HepG2 (cell line): ENCODE measurements at regions not wholly inside any gene's neighbourhood (a gene's known extent, or its start where the extent isn't known, plus 50 kb on each side); places are given as distances from the start of the nearest gene placed in this dataset.

Experiments
- ATAC-seq: fragments of 200-7000 bp; cut with Tn5 transposase; 3 replicates; pipeline ENCODE4 v1.9.1; 2020; ENCODE audit warnings: mild to moderate bottlenecking, moderate library complexity
- BruUV-seq: library from RNA; stranded (reverse); fragments of 400-500 nt; replicated peaks from 2 replicates; lab custom pipeline; 2021; lab: Mats Ljungman, UMichigan
- CTCF ChIA-PET: fragments of 300-600 bp; formaldehyde crosslinking; extraction: SDS; loops from one replicate; lab custom pipeline; 2021; ENCODE audit warnings: low total read pairs, inconsistent platforms, low intra/inter-chr PET ratio; lab: Yijun Ruan, JAX
- POLR2A ChIA-PET: fragments of 350-600 bp; sonication (Branson Sonifier 250); formaldehyde crosslinking; loops from one replicate; lab custom pipeline; 2020; ENCODE audit warnings: antibody characterized with exemption, inconsistent platforms; lab: Yijun Ruan, JAX
- DNase-seq: peaks from one replicate; pipeline ENCODE4 v3.0.0-alpha.2; 2015; ENCODE audit warnings: low spot score
- FAIRE-seq: peaks from 3 replicates; lab custom pipeline; 2011; peaks lifted over from hg19 to GRCh38; lab: Jason Lieb, UNC
- H2AFZ ChIP-seq: one replicate; pipeline ENCODE4 v1.6.1; 2011; ENCODE audit warnings: low read length, inconsistent platforms
- H3K27ac ChIP-seq: fragments of 300-600 bp; 3 replicates; pipeline ENCODE4 v1.8.0; 2011; ENCODE audit warnings: mixed run types, mild to moderate bottlenecking, mixed read lengths, low read length, inconsistent platforms; ENCODE audit not compliant: insufficient read depth; ENCODE audit errors: extremely low read length
- H3K27me3 ChIP-seq, 2 experiments: fragments of 200-600 bp in 1 of 2; 2 replicates in 1 of 2; 3 replicates in 1 of 2; pipeline versions ENCODE4 v1.6.0 to v1.8.0; 2011; ENCODE audit warnings: low read length in 2 of 2, mild to moderate bottlenecking in 2 of 2, moderate library complexity in 2 of 2, inconsistent platforms in 1 of 2; ENCODE audit not compliant: insufficient read depth in 2 of 2, control insufficient read depth in 1 of 2
- H3K36me3 ChIP-seq, 2 experiments: fragments of 200-600 bp in 1 of 2; replicated peaks in 1 of 2; 2 replicates in 1 of 2; 3 replicates in 1 of 2; pipeline versions ENCODE4 v1.5.1 to v1.8.0; 2011; ENCODE audit warnings: low read length in 2 of 2, inconsistent platforms in 1 of 2; ENCODE audit not compliant: insufficient read depth in 2 of 2, control insufficient read depth in 1 of 2
- H3K4me1 ChIP-seq: 2 replicates; pipeline ENCODE4 v1.5.1; 2012; ENCODE audit warnings: low read length, inconsistent platforms; ENCODE audit not compliant: insufficient read depth
- H3K4me2 ChIP-seq: 2 replicates; pipeline ENCODE4 v1.6.0; 2011; ENCODE audit warnings: low read depth, low read length, inconsistent platforms
- H3K4me3 ChIP-seq, 3 experiments: fragments of 200-600 bp in 1 of 3; sonication (generic), shearing (Covaris generic) in 1 of 3; replicated peaks in 1 of 3; 2 replicates each; pipeline ENCODE4 v1.5.1; 2011 to 2016; ENCODE audit warnings: low read length in 3 of 3, inconsistent platforms in 2 of 3, low read depth in 2 of 3, mild to moderate bottlenecking in 2 of 3, control low read depth in 1 of 3, mixed read lengths in 1 of 3; ENCODE audit not compliant: insufficient read depth in 1 of 3
- H3K79me2 ChIP-seq: one replicate; pipeline ENCODE4 v1.6.1; 2011; ENCODE audit warnings: low read length, inconsistent platforms; ENCODE audit not compliant: insufficient read depth
- H3K9ac ChIP-seq: 2 replicates; pipeline ENCODE4 v1.6.0; 2011; ENCODE audit warnings: mild to moderate bottlenecking, low read depth, low read length, inconsistent platforms; ENCODE audit not compliant: insufficient read depth
- H3K9me3 ChIP-seq: 2 replicates; pipeline ENCODE4 v1.5.1; 2012; ENCODE audit warnings: mild to moderate bottlenecking, low read length
- H4K20me1 ChIP-seq: 2 replicates; pipeline ENCODE4 v1.6.0; 2011; ENCODE audit warnings: inconsistent platforms, mild to moderate bottlenecking, low read length, moderate library complexity; ENCODE audit not compliant: insufficient read depth
- ARNTL ChIP-seq: sonication (generic); formaldehyde crosslinking; IDR thresholded peaks from 2 replicates; pipeline ENCODE4 v1.4.0; 2020; ENCODE audit warnings: mild to moderate bottlenecking, missing genetic modification reagents
- ATF4 ChIP-seq, 2 experiments: fragments of 450-650 bp in 1 of 2; sonication (generic) in 1 of 2; formaldehyde crosslinking; IDR thresholded peaks; 2 replicates each; pipeline versions ENCODE4 v1.5.0 to v1.8.0; 2020 to 2022; ENCODE audit warnings: mild to moderate bottlenecking in 1 of 2, missing genetic modification reagents in 1 of 2
- ELF3 ChIP-seq: IDR thresholded peaks from 2 replicates; pipeline ENCODE4 v1.6.1; 2016; ENCODE audit warnings: missing genetic modification reagents, missing compliant biosample characterization
- NRL ChIP-seq: sonication (generic); formaldehyde crosslinking; IDR thresholded peaks from 2 replicates; pipeline ENCODE4 v1.5.0; 2020; ENCODE audit warnings: missing genetic modification reagents, mild to moderate bottlenecking, moderate library complexity, borderline replicate concordance
- ZBTB3 ChIP-seq: sonication (generic); formaldehyde crosslinking; IDR thresholded peaks from 2 replicates; pipeline ENCODE4 v1.4.0; 2020; ENCODE audit warnings: low read depth, mild to moderate bottlenecking, moderate library complexity, missing genetic modification reagents, borderline replicate concordance
- ZNF761 ChIP-seq: sonication (generic); formaldehyde crosslinking; conservative IDR thresholded peaks from 2 replicates; pipeline ENCODE4 v1.4.0; 2020; ENCODE audit warnings: mild to moderate bottlenecking, missing genetic modification reagents
- WGBS: methylation state at CpG from one replicate; pipeline ENCODE4 v1.1.6; 2017; ENCODE audit warnings: low lambda C conversion rate; 5-methylcytosine and 5-hydroxymethylcytosine counted together
- in situ Hi-C: cut with HindIII; loops from 2 replicates; pipeline ENCODE4 v1.10.0; 2017; ENCODE audit warnings: low pct_unique_long_range_greater_than_20kb; ENCODE audit not compliant: extremely low pct_ligation_motif_present
- intact Hi-C: fragments of 100-400 bp; cut with micrococcal nuclease; formaldehyde crosslinking; loops from one replicate; pipeline ENCODE4 v1.10.0; 2022; ENCODE audit not compliant: unreplicated experiment
- TF ChIP-seq, protein P1 (sequence below): sonication (generic); formaldehyde crosslinking; IDR thresholded peaks from 2 replicates; pipeline ENCODE4; 2020; ENCODE audit warnings: missing genetic modification reagents, mild to moderate bottlenecking, borderline replicate concordance
- TF ChIP-seq, protein P2 (sequence below): sonication (generic); formaldehyde crosslinking; IDR thresholded peaks from 2 replicates; pipeline ENCODE4 v1.4.0; 2020; ENCODE audit warnings: missing genetic modification reagents

DNA sequence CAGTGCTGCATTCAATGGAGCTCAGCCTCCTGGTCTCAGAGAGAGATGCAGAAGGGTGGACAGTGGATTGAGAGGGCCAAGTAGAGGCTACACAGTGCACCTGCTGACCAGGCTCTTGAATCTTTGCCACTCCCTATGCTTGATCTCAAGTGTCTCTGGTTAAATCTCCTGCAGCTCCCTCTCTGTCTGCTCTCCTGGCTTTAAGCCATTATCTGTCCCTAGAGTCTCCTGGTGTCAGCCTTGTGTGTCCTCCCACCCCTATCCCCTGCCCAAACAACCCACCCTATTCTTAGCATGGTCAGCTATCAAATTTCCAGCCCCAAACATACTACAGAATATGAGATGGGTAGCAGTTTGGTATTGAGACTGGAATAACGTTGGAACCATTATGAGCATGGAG is 479.3 kb upstream of the CELF2 start:
- Histone ChIP-seq H3K9ac (no peak overlapping the region), H3K4me2 (no peak overlapping the region), H3K27ac (no peak overlapping the region), H2AFZ (no peak overlapping the region), H3K27me3 (no peaks in the 10 kb centered on the region), H3K9me3 (peaks cover 93% of the 10 kb centered on the region), H3K36me3 (no peaks in the 10 kb centered on the region), H3K4me1 (no peaks in the 10 kb centered on the region), H3K4me3 (no peak overlapping the region), H4K20me1 (no peaks in the 10 kb centered on the region)
- in situ Hi-C loops = no loop called here
- no peak for ATAC-seq
- DNase-seq = no peak
- ChIA-PET POLR2A (no interaction called here), CTCF (no interaction called here)
- intact Hi-C loops = no loop called here
- no peak for FAIRE-seq
- WGBS = 0% methylated on average over 1 of the region's 1 CpG
- TF ChIP-seq ELF3 (CRISPR knock-in tag) = no peak
- TF ChIP-seq ZNF761 (CRISPR knock-in tag) = no peak
- TF ChIP-seq ZBTB3 (CRISPR knock-in tag) = no peak
- TF ChIP-seq, protein P1, sequence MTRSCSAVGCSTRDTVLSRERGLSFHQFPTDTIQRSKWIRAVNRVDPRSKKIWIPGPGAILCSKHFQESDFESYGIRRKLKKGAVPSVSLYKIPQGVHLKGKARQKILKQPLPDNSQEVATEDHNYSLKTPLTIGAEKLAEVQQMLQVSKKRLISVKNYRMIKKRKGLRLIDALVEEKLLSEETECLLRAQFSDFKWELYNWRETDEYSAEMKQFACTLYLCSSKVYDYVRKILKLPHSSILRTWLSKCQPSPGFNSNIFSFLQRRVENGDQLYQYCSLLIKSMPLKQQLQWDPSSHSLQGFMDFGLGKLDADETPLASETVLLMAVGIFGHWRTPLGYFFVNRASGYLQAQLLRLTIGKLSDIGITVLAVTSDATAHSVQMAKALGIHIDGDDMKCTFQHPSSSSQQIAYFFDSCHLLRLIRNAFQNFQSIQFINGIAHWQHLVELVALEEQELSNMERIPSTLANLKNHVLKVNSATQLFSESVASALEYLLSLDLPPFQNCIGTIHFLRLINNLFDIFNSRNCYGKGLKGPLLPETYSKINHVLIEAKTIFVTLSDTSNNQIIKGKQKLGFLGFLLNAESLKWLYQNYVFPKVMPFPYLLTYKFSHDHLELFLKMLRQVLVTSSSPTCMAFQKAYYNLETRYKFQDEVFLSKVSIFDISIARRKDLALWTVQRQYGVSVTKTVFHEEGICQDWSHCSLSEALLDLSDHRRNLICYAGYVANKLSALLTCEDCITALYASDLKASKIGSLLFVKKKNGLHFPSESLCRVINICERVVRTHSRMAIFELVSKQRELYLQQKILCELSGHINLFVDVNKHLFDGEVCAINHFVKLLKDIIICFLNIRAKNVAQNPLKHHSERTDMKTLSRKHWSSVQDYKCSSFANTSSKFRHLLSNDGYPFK (CRISPR knock-in tag) = no peak
- TF ChIP-seq, protein P2, sequence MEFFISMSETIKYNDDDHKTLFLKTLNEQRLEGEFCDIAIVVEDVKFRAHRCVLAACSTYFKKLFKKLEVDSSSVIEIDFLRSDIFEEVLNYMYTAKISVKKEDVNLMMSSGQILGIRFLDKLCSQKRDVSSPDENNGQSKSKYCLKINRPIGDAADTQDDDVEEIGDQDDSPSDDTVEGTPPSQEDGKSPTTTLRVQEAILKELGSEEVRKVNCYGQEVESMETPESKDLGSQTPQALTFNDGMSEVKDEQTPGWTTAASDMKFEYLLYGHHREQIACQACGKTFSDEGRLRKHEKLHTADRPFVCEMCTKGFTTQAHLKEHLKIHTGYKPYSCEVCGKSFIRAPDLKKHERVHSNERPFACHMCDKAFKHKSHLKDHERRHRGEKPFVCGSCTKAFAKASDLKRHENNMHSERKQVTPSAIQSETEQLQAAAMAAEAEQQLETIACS (CRISPR knock-in tag) = no peak
- TF ChIP-seq NRL (CRISPR knock-in tag) = no peak
- no peak for TF ChIP-seq ATF4 (CRISPR knock-in tag; IDR thresholded peaks at IDR 0.05)
- no peak for TF ChIP-seq ARNTL
- TF ChIP-seq, all 625 proteins: peak for 0
- no peaks in the 10 kb centered on the region for H3K79me2 ChIP-seq
- no TSS peak for BruUV-seq
